ENCODE measurements at regions not wholly inside any gene's neighbourhood (a gene's known extent, or its start where the extent isn't known, plus 50 kb on each side); places are given as distances from the start of the nearest gene placed in this dataset.

DNA sequence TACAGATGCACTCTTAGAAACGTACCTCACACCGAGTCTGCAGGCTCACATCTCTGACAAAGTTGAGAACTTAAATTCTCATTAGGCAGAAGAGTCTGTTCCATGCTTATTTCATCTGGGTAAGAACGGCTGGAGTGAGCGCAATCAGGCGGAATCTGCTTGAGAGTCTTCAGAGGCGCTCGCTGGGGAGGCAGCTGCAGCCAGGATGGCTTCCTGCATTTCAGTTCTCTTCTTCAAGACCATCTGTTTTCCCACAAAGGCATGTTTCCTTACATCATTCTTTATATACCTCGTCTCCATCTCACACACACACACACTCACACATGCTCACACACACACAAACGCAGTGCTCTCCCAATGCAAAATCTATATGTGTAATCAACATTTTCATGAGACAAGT is 497.1 kb downstream of the AJAP1 start:
- no peak overlapping the region for H3K4me3 ChIP-seq (ENCODE audit: low read depth, low read length)
- no peak for DNase-seq (ENCODE audit: low read depth)
- TF ChIP-seq, protein P1, sequence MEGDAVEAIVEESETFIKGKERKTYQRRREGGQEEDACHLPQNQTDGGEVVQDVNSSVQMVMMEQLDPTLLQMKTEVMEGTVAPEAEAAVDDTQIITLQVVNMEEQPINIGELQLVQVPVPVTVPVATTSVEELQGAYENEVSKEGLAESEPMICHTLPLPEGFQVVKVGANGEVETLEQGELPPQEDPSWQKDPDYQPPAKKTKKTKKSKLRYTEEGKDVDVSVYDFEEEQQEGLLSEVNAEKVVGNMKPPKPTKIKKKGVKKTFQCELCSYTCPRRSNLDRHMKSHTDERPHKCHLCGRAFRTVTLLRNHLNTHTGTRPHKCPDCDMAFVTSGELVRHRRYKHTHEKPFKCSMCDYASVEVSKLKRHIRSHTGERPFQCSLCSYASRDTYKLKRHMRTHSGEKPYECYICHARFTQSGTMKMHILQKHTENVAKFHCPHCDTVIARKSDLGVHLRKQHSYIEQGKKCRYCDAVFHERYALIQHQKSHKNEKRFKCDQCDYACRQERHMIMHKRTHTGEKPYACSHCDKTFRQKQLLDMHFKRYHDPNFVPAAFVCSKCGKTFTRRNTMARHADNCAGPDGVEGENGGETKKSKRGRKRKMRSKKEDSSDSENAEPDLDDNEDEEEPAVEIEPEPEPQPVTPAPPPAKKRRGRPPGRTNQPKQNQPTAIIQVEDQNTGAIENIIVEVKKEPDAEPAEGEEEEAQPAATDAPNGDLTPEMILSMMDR (IDR thresholded peaks at IDR 0.05; ENCODE audit: insufficient read depth, low read depth, low read length, missing control alignments), result no peak

DNA sequence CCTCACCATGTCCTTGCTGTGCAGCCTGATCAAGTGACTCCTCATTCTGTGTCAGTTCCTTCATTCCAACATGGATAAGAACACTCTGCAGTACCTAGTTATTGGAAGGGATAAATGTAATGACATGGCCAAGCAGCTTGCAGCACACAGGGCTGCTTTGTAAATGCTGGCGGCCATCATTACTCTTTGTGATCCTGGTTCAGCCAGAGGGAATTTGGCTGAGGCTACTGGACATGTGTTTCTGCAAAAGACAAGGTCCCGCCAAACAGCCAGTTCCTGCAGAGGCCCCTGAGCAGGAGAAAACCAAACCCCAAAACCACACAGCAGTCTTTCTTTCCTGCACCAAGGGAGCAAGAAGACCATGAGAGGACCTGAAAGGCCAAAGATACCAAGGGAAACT is 495.8 kb downstream of the AJAP1 start:
- TF ChIP-seq, protein P1 (IDR thresholded peaks at IDR 0.05; ENCODE audit: insufficient read depth, low read depth, low read length, missing control alignments), result no peak
- DNase-seq (ENCODE audit: low read depth), result no peak
- H3K4me3 ChIP-seq (ENCODE audit: low read depth, low read length), result no peak overlapping the region

DNA sequence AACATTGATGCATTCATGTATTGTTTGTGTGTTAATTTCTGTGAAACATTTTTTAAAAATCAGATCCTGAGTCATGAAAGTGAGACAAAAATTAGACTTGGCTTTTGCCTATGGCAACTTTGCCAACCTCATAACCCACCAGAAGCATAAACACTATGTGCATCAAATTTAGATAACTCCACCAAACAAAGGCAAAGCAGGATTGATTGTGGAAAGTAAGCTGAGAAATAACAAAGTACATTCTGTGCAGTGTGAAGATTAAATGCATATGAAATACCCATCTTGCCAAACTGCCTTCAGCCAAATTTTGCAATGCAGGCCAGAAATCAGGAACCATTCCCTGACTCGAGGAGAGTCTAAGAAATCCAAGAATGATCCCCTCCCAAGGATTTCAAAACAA is 493.4 kb downstream of the AJAP1 start:
- DNase-seq (ENCODE audit: low read depth), result no peak
- TF ChIP-seq, protein P1 (IDR thresholded peaks at IDR 0.05; ENCODE audit: insufficient read depth, low read depth, low read length, missing control alignments), result no peak

DNA sequence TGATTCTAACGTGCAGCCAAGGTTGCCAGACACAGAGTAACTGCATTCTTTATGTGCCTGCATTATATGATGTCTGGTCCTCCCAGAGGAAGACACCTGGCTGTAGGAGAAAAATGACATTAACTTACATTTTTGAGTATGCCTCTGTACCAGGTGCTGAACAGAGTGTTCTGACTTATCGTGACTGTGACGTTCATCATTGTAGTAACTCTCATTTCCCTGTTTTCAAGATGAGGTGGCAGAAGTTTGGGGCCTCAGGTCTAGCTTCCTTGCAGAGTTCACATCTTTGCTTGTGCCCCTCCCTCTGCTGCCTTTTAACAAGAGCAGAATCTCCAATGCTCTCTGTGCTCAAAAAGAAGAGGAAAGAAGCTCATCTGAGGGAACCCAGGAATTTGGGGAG is 488.0 kb downstream of the AJAP1 start:
- no peak overlapping the region for H3K4me3 ChIP-seq (ENCODE audit: low read depth, low read length)
- TF ChIP-seq, protein P1 (IDR thresholded peaks at IDR 0.05; ENCODE audit: insufficient read depth, low read depth, low read length, missing control alignments), result no peak
- peak; percentile 73 for DNase-seq (ENCODE audit: low read depth)

More for the DNA sequence above, 493.4 kb downstream of the AJAP1 start:
- no peak overlapping the region for H3K4me3 ChIP-seq (ENCODE audit: low read depth, low read length)

DNA sequence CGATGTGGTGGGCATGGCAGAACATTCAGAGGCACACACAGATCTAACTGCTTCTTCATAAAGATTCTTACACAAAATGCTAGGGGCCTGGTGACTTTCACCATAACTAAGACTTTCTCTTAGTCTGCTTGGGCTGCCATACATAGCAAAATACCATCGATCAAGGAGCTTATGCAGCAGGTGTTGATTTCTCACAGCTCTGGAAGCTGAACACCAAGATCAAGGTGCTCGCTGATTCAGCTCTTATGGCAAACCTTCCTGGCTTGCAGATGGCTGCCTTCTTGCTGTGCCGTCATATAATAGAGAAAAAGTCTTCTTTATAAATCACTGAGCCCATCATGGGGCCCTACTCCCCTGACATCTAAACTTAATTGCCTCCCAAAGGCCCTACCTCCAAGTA is 487.3 kb downstream of the AJAP1 start:
- no peak overlapping the region for H3K4me3 ChIP-seq (ENCODE audit: low read depth, low read length)
- DNase-seq (ENCODE audit: low read depth), result no peak
- TF ChIP-seq, protein P1 (IDR thresholded peaks at IDR 0.05; ENCODE audit: insufficient read depth, low read depth, low read length, missing control alignments), result no peak

DNA sequence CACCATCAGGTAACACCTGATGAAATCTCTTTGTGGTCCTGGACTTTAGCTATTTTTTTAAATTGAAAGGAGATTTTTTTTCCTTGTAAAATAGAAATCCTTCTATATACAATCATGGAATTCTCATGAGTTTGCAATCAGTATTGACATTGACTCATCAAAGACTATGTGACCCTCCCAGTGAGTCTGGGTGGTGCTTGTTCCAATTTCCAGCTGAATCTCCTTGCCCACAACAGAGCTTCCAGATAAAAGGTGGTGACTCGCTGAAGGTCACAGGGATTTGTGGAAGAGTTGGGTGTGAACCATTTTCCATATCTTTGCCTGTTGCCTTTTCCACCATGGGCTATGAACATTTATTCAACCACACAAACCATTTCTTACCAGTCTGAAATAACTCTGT is 486.6 kb downstream of the AJAP1 start:
- TF ChIP-seq, protein P1 (IDR thresholded peaks at IDR 0.05; ENCODE audit: insufficient read depth, low read depth, low read length, missing control alignments), result no peak
- no peak overlapping the region for H3K4me3 ChIP-seq (ENCODE audit: low read depth, low read length)
- DNase-seq (ENCODE audit: low read depth), result no peak

DNA sequence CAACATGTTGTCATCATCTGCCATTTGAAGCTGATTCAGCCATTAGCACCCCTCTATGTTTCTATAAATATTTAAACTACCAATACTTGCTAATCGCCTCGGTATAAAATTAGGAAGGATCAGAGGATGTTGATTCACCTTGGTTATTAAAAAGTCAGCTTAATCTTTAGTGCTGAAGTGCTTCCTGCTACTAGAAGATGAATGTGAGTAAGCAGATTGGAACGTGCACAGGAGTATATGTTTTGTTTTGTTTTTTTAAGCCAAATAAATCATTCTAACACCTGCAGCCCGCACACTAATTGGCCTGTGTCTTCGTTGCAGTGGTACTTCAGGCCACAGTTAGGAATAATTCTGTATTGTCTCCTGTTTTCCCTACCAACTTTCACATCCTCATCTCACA is 485.7 kb downstream of the AJAP1 start:
- TF ChIP-seq, protein P1 (IDR thresholded peaks at IDR 0.05; ENCODE audit: insufficient read depth, low read depth, low read length, missing control alignments), result no peak
- H3K4me3 ChIP-seq (ENCODE audit: low read depth, low read length), result no peak overlapping the region
- no peak for DNase-seq (ENCODE audit: low read depth)

Measured in GM12865 (cell line).